ENCODE measurements at regions not wholly inside any gene's neighbourhood (a gene's known extent, or its start where the extent isn't known, plus 50 kb on each side); places are given as distances from the start of the nearest gene placed in this dataset.
"Not testable (repeated sequence)": the region's sequence is repeated elsewhere in the genome, so short reads cannot be mapped to it uniquely, and the experiment has no call there.

- no peak overlapping the region for H3K4me3 ChIP-seq (ENCODE audit: low read length)
- no peak for TF ChIP-seq CTCF (IDR thresholded peaks at IDR 0.05; ENCODE audit: insufficient read depth, low read depth, low read length, missing control alignments)
- no peak for DNase-seq (ENCODE audit: low read depth)
Observed at GRCh38 chr11:16598032-16598431, 140.4 kb upstream of the C11orf58 start.

- no peak for TF ChIP-seq CTCF (IDR thresholded peaks at IDR 0.05; ENCODE audit: insufficient read depth, low read depth, low read length, missing control alignments)
- no peak overlapping the region for H3K4me3 ChIP-seq (ENCODE audit: low read length)
- no peak for DNase-seq (ENCODE audit: low read depth)
Observed at GRCh38 chr11:16596231-16596630, 142.2 kb upstream of the C11orf58 start.

- no peak for DNase-seq (ENCODE audit: low read depth)
- H3K4me3 ChIP-seq (ENCODE audit: low read length) = no peak overlapping the region
- TF ChIP-seq CTCF (IDR thresholded peaks at IDR 0.05; ENCODE audit: insufficient read depth, low read depth, low read length, missing control alignments) = no peak
Observed at GRCh38 chr11:16591157-16591556, 147.3 kb upstream of the C11orf58 start.

GRCh38 chr11:16587670-16588069 lies 150.8 kb upstream of the C11orf58 start:
- no peak for TF ChIP-seq CTCF (IDR thresholded peaks at IDR 0.05; ENCODE audit: insufficient read depth, low read depth, low read length, missing control alignments)
- no peak for DNase-seq (ENCODE audit: low read depth)
- H3K4me3 ChIP-seq (ENCODE audit: low read length) = no peak overlapping the region

- no peak for DNase-seq (ENCODE audit: low read depth)
- H3K4me3 ChIP-seq (ENCODE audit: low read length) = no peak overlapping the region
- TF ChIP-seq CTCF (IDR thresholded peaks at IDR 0.05; ENCODE audit: insufficient read depth, low read depth, low read length, missing control alignments) = no peak
Observed at GRCh38 chr11:16584569-16584968, 153.9 kb upstream of the C11orf58 start.

GRCh38 chr11:16581078-16581477 lies 157.4 kb upstream of the C11orf58 start:
- H3K4me3 ChIP-seq (ENCODE audit: low read length); DNase-seq (ENCODE audit: low read depth): not testable (repeated sequence)

- TF ChIP-seq CTCF (IDR thresholded peaks at IDR 0.05; ENCODE audit: insufficient read depth, low read depth, low read length, missing control alignments) = no peak
- no peak for DNase-seq (ENCODE audit: low read depth)
- no peak overlapping the region for H3K4me3 ChIP-seq (ENCODE audit: low read length)
Observed at GRCh38 chr11:16577490-16577889, 161.0 kb upstream of the C11orf58 start.

GRCh38 chr11:16574889-16575288 lies 163.6 kb upstream of the C11orf58 start:
- H3K4me3 ChIP-seq (ENCODE audit: low read length) = not testable (repeated sequence)

More at GRCh38 chr11:16574889-16575288, 163.6 kb upstream of the C11orf58 start:
- DNase-seq (ENCODE audit: low read depth) = not testable (repeated sequence)
